NCI-H2196 (cell line): ENCODE measurements at regions not wholly inside any gene's neighbourhood (a gene's known extent, or its start where the extent isn't known, plus 50 kb on each side); places are given as distances from the start of the nearest gene placed in this dataset.
"Not testable (repeated sequence)": the region's sequence is repeated elsewhere in the genome, so short reads cannot be mapped to it uniquely, and the experiment has no call there.

Experiments
- DNase-seq: peaks from one replicate; lab custom pipeline; 2025; ENCODE audit not compliant: unreplicated experiment; lab: John Stamatoyannopoulos, UW

- no peak for DNase-seq
These were observed 296.1 kb downstream of the RAB38 start for GRCh38 chr11:87879118-87879517.

- no peak for DNase-seq
These were observed 296.8 kb downstream of the RAB38 start for GRCh38 chr11:87878373-87878825.

- DNase-seq = no peak
These were observed 304.2 kb downstream of the RAB38 start for GRCh38 chr11:87871056-87871455.

- DNase-seq = no peak
These were observed 305.2 kb downstream of the RAB38 start for GRCh38 chr11:87870086-87870485.

DNA sequence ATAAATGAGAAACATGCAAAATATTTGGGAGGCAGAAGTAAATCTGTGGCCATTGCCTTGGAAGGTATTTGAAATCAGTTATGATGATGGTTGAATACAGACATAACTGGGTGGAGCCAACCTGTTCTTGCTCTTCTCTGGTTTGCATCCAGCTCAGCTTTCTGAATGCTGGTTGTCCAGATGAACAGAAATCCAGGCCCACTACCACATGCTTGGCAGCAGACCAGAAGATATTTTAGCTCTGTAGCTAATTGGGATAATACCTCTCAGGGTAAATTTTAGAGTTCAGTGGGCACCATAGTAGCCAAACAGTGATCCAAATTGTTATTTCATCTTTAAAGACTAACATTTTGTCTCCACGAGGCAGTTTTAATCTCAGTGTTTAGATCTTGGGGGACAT, 308.3 kb downstream of the RAB38 start:
- no peak for DNase-seq

DNA sequence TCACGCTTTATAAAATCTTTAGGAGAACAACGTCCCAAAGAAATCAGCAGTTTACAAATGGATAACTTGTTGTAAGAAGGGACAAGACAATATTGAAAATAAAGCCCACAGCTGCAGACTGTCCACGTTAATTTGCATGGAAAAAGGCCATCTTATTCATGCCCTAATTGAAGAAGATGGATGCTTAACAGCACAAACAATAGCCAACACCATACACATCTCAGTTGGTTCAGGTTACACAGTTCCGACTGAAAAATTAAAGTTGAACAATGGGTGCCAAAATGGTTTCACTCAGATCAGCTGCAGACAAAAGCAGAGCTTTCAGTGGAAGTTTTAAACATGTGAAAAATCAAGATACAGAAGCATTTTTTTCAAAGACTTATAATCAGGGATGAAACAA, 314.2 kb downstream of the RAB38 start:
- no peak for DNase-seq

GRCh38 chr11:87859636-87860035, 315.6 kb downstream of the RAB38 start:
- DNase-seq = no peak

- DNase-seq = no peak
These were observed 323.4 kb downstream of the RAB38 start for GRCh38 chr11:87851827-87852226.

DNA sequence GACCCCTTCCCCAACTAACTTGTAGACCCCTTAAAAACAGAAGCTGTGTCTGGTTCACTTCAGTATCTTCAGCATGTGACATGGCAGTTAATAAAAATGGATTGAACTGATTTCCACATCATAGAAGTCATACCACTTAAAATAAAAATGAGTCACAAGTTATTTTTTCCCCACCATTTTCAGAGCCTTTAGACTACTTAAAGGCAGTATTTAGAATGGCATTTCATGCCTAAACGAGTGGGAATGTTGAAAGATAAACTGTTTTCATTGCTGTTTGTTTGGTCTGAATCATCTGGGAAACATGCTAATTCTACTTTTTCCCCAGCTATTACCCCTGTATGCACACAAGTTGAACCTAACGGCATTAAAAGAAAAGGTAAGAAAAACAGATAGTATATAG, 324.0 kb downstream of the RAB38 start:
- DNase-seq = no peak

DNA sequence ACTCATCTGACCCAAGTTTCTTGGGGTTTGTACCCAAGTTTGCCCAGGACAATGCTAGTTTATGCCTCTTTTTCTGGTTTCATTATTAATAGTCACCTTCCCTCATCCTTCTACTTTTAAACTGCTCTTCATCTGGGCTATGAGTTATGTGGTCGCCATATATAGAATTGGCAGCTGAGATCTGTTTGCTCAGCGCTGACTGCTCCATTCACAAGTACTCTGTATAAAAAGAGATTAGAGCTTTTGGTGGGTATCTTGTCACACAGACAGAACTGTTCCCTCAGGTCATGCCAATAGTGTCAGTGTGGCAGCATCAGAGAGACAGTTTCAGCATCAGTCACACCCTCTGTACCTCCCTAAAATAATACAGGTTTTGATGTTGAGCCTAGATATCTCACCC, 326.0 kb downstream of the RAB38 start:
- DNase-seq = no peak

DNA sequence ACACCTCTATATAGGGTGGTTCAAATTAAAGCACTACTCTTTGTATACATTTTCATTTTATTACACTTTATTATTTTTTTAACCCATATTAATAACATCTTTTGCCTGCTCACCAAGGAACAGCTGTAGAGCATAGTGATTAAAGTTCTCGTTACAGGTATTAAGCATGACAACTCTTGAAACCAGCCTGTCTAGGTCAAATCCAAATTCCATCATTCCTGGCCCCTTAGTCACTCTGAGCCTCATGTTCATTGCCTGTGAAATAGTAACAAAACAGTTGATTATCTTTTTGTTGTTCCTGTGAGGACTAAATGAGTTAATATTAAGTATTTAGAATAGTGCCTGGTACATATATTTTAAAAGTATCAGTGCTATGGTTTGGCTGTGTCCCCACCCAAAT, 334.5 kb downstream of the RAB38 start:
- DNase-seq = no peak

- no peak for DNase-seq
These were observed 343.0 kb downstream of the RAB38 start for GRCh38 chr11:87832211-87832610.

- DNase-seq = no peak
These were observed 355.2 kb downstream of the RAB38 start for GRCh38 chr11:87820011-87820410.

GRCh38 chr11:87819151-87819550, 356.1 kb downstream of the RAB38 start:
- no peak for DNase-seq

GRCh38 chr11:87812571-87813365, 362.5 kb downstream of the RAB38 start:
- DNase-seq = no peak

- DNase-seq = no peak
These were observed 364.8 kb downstream of the RAB38 start for GRCh38 chr11:87810486-87810885.

- no peak for DNase-seq
These were observed 366.0 kb downstream of the RAB38 start for GRCh38 chr11:87809256-87809655.

- no peak for DNase-seq
These were observed 371.1 kb downstream of the RAB38 start for GRCh38 chr11:87804176-87804575.

DNA sequence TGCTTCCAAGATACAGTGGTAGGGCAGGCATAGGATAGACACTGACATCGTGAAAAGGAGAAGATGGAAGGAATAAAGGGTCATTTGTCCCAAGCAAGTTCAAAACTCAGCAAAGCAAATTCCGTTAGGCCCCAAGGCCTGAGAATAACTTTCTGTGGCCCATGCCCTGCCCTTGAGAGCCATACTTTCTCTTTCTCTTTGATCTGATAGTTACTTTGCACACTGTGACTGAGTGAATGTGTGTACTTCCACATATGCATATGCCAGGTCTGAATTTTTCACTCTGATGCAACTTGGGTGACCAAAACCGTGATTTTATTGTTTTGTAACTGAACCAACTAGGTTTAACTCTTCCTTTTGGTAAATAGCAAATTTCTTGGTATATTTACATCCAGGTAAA, 371.5 kb downstream of the RAB38 start:
- no peak for DNase-seq

DNA sequence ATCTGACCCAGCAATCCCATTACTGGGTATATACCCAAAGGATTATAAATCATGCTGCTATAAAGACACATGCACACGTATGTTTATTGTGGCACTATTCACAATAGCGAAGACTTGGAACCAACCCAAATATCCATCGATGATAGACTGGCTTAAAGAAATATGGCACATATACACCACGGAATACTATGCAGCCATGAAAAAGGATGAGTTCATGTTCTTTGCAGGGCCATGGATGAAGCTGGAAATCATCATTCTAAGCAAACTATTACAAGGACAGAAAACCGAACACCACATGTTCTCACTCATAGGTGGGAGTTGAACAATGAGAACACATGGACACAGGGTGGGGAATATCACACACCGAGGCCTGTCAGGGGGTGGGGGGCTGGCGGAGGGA, 390.4 kb downstream of the RAB38 start:
- not testable (repeated sequence) for DNase-seq

DNA sequence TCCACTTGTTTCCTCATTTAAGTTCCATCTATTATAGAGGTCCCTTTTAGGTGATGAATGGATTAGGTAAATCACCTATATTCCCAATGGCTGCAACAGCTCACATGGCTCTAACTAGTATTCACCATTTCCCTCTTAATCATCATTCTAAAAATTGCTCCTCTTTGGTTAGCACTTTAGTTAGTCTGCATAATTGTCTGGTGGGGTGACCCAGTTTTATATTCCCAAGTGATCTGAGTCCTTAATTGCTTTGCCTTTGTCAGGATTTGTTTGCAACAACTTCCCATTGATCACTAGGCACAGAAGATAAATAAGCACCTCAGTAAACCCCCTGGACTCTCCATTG, 395.2 kb downstream of the RAB38 start:
- no peak for DNase-seq

- DNase-seq = no peak
These were observed 395.8 kb downstream of the RAB38 start for GRCh38 chr11:87779276-87780067.
